Epidermal melanocyte (primary cell): ENCODE measurements at regions not wholly inside any gene's neighbourhood (a gene's known extent, or its start where the extent isn't known, plus 50 kb on each side); places are given as distances from the start of the nearest gene placed in this dataset.

Experiments used
- DNase-seq: peaks from one replicate; pipeline ENCODE4 v3.0.0; 2011; ENCODE audit warnings: low spot score; ENCODE audit not compliant: insufficient read length

DNA sequence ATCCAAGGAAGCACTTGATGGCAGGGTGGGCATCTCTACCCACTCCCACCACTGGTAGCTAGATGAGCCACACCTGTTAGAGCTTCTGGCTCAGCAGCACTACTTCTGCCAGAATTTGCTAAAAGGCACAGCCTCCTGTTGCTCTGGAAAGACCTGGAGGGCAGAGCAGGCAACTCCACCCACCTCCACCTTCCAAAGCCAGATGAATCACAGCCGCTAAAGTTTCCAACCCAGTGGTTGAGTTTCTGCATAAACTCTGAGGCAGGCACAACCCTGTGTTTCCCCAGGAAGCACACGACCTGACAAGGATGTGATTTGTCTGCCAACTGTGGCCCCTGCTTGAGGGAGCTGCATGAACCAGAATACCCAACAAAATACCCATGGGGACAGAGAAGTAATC is 111.6 kb upstream of the GCFC2 start:
- DNase-seq: no peak

DNA sequence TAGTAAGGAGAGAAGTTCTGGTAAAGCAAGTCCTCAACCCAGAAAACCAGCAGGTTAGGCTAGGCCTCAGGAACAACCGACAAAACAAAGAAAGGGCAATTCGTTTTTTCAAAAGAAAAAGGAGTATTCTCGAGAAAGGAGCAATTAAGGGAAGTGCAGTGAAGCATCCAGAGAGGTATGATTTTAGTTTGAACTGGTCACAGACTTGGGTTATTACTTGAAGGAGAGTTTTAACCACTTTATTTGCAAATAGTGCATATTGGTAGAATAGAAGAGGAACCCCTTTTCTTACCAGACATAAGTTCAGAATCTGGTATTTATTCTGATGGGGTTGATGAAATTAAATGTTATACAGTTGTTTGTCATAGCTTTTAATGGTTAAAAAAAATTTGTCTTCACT is 110.0 kb upstream of the GCFC2 start:
- no peak for DNase-seq

DNA sequence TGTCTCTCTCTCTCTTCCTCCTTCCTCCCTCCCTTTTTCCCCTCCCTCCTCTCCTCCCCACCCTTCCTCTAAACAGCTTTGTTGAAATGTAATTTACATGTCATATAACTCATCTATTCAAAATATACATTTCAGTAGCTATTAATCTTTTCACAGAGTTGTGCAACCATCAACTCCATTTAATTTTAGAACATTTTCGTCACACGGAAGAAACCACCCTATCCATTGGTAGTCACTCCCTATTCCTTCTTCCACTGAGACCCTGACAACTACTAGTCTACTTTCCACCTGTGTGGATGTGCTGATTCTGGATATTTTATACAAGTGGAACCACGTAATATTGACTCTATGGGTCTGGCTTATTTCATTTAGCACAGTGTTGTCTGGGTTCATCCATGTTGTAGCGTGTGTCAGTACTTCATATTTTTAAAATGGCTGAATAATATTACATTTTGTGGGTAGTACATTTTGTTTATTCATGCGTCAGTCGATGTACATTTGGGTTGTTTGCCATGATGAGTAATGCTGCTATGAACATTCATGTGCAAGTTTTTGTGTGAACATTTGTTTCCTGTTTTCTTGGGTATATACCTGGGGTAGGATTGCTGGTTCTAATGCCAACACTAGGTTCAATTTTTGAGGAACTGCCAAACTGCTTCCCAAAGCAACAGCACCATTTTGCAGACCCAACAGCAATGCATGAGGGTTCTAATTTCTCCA is 100.1 kb upstream of the GCFC2 start:
- DNase-seq: no peak

- DNase-seq: no peak
These were observed 98.2 kb upstream of the GCFC2 start for GRCh38 chr2:75808793-75809535.

GRCh38 chr2:75807992-75808391 is 97.3 kb upstream of the GCFC2 start:
- no peak for DNase-seq

- DNase-seq: no peak
These were observed 90.7 kb upstream of the GCFC2 start for GRCh38 chr2:75801234-75801982.

DNA sequence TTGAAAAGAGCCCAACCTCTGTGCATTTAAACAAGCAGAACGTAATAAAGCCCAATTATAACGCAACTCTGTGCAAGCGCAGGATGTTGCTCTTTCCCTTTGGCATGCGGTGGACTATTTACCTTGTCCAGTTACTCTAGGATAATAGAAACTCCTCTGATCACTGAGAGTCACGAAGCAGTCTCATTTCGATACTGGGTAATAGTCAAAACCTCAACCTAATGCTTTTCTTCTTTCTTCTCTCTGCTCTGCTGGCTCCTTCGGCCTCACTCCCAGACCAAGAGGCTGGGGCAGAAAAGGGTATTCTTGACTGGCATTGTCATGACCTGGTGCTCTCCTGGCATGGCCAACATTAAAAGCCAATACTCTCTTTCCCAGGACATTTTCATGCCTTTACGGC is 89.7 kb upstream of the GCFC2 start:
- DNase-seq: no peak

- DNase-seq: no peak
These were observed 89.1 kb upstream of the GCFC2 start for GRCh38 chr2:75799859-75800258.

- DNase-seq: no peak
These were observed 87.9 kb upstream of the GCFC2 start for GRCh38 chr2:75798569-75798968.

GRCh38 chr2:75792996-75793395 is 82.3 kb upstream of the GCFC2 start:
- no peak for DNase-seq

GRCh38 chr2:75792146-75792545 is 81.4 kb upstream of the GCFC2 start:
- DNase-seq: no peak

- no peak for DNase-seq
These were observed 80.2 kb upstream of the GCFC2 start for GRCh38 chr2:75790814-75791467.

GRCh38 chr2:75790121-75790813 is 79.6 kb upstream of the GCFC2 start:
- DNase-seq: no peak

- no peak for DNase-seq
These were observed 78.2 kb upstream of the GCFC2 start for GRCh38 chr2:75788902-75789301.

- no peak for DNase-seq
These were observed 77.4 kb upstream of the GCFC2 start for GRCh38 chr2:75788154-75788553.

DNA sequence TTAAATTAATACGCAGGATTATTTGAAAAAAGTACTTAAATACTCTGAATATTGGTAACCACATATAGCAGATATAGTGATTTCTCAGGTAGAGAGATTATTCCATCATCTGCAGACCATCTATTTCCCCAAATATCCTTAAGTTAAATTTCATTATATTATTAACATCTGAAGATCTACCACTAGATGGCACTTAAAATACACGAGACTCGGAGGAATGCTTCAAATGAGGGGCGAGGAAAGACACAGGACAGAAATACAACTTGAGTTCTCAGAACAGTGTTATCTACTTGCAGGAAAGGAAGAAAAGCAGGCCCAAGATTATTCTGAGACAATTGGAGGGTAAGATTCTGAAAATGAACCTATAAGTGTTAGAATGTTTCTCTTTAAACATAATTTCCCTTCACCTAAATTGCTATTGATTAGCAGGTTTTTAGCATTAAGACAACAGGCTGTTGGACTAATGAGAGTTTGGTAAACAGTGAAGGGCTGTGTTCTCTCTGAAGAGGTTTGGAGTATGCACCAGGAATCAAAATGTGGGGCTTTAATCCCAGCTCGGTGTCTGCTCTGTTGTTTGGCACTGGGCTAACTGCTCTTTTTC is 76.9 kb upstream of the GCFC2 start:
- no peak for DNase-seq

DNA sequence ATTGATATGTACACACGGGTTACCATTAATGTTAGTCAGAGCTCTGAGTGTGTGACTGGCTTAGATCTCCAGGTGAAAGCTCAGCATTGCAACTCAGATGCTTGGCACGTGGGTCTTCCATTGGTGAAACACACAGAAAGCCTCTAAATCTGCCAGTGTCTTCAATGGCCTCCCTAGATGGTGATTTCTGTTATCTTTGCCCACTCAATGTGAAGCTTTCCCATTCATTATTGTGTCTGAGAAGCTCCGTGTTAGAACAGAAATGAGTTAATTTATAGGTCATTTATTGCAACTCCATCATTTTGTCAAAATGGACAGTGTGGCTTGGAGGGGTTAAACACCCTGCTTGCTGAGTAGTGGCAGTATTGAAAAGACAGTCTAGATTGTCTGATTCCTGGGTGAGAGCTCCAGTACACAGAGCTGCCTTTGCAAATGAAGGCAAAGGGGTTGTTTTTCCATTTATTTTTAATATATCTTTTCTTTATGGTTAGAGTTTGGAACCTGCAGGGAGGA is 64.7 kb upstream of the GCFC2 start:
- no peak for DNase-seq

DNA sequence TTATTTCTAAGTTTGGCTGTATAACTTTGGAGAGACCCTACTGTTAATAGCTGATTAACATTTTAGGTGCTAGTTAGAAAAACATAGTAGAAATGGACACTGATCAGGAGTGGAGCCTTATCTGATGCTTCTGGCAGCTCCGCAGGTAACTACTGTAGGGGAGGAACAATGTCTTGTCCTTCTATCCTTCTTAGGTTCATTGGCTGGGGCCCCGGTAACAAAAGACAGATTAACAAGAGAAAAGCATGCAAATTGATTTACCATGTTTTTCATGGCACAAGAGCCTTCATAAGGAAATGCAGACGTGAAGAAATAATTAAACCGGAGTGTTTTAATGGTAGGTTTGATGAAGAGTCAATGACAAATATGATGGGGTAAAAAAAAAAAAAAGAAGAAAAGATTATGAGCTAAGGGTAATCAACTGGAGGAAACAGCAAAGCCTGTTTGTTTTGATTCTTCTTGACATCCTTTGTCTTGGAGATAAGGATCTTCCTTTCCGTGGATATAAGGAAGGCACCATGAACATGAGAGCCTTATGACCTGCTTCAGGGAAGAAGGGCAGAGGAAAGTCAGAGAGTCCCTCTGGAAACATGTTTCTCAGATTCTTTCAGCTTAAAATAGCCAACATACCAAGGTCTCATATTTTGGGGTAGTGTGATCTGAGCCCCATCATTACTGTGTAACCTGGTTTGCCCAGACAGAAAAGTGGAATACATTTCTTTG is 62.4 kb upstream of the GCFC2 start:
- DNase-seq: no peak

- DNase-seq: no peak
These were observed 55.1 kb upstream of the GCFC2 start for GRCh38 chr2:75765798-75766197.

DNA sequence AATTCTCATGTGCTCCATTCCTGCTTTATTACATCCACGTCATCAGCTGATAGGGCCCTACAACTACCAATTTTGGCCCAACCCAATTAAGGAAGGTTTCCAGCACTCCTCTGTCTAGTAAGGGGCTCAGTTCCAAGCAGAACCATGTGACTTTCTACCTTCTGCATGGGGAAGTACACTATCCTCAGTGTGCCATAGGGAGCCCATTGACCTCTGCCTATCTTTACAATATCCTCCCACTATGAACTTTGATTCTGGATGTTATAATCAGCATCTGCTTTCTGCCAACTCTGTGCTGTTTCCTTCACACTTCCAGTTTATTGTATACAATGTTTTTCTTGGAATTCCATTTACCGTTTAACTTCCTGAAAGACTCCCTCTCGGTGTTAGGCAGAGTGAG is 53.9 kb upstream of the GCFC2 start:
- DNase-seq: no peak
